NCI-H2196 (cell line): ENCODE measurements at regions not wholly inside any gene's neighbourhood (a gene's known extent, or its start where the extent isn't known, plus 50 kb on each side); places are given as distances from the start of the nearest gene placed in this dataset.

Experiments
- DNase-seq: peaks from one replicate; lab custom pipeline; 2025; ENCODE audit not compliant: unreplicated experiment; lab: John Stamatoyannopoulos, UW

DNA sequence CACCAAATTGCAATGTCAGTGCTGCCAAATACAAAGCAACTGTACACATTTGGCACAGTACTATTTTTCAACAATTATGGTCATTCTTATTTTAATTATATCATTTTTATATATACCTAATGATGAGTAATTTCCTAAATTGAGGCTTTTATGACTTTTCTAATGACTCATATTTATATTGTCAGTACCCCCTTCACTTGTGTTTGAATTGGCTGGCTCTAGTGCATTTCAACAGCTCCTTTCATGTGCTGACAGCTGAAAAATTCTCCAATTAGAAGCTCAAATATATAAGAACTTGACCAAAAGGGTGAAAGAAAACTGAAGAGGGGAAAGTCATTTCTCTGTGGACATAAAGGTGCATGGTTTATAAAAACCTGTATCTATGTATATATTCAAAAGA lies 263.3 kb downstream of the SLITRK1 start:
- DNase-seq = no peak

DNA sequence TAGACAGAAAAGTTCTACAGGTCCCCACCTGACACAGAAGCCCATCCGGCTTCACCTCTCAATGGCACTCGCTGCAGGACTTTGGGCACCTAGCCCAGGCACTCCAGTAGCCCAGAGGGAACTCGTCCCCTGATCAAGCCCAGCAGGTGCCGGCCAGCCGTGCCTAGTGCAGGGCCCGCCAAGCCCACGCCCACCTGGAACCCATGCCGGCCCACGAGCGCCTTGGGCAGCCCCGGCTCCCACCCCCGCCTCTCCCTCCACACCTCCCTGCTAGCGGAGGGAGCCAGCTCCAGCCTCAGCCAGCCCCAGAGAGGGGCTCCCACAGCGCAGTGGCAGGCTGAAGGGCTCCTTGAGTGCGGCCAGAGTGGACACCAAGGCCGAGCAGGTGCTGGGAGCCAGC lies 268.8 kb downstream of the SLITRK1 start:
- DNase-seq = no peak

DNA sequence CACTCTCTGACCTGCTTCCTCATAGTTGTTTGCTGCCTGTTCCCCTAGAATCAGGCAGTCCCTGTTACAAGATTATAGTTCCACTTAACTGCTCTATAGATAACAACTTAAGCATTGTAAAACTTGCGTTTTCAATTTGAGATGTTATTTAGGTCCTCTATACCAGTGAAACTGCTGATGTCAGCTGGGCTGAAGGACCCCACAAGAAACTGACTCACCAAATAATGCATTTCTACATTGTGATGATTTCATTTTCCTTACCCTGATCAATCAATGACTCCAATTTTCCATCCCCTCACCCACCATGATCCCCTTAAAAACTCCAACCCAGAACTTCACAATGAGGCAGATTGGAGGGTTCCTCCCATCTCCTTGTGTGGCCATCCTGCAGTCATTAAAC lies 280.7 kb downstream of the SLITRK1 start:
- no peak for DNase-seq

DNA sequence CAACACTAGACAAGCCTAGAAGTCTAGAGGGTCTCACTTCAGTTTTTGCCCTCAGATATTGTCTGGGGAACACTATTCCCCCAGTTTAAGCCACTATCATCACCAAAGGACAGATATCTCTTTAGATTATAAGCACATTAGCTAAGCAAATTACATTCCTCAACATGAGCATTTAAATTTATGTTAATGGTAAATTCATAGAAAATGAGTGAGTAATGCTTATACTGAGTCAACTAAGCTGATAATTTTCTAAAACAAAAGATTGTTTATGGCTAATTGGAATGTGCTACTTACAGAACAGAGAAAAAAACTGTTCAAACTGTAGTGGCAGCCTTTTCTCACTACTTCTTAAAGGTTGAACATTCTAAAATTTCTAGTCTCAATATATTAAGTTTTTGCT lies 290.2 kb downstream of the SLITRK1 start:
- DNase-seq = no peak

DNA sequence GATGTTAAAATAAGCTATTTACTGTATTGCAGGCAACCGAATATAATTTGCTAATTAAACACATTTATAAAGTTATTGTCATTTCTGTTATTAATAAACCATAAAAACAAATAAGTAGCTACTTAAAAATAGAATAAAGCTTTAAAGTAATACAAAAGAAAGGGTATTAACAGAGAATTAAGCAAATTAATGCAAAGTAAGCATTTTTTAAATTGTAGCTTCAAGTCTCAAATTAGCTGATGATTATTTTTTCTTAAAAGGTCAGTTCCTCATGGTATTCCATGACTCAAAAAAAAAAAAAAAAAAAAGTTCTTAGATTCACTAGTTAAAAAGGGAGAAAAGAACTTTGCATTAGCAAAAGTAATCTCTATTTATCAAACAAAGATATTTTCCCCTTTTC lies 292.5 kb downstream of the SLITRK1 start:
- no peak for DNase-seq

DNA sequence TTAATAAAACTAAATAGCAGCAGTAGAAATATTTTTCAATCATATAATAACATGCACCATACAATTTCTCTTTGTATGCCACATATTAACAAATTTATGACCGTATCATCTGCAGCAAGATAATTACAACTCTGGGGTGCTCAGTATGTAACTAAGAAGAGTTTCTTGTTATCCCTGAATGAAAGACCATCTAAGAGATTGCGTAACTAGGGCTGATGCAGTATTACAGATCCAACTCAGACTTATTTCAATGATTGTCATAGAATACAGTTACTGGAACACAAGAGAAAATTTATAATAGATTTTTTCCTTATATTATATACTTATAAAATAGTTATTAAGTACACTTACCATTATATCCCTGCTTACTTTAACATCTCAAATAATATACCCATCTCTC lies 305.1 kb downstream of the SLITRK1 start:
- DNase-seq = no peak

DNA sequence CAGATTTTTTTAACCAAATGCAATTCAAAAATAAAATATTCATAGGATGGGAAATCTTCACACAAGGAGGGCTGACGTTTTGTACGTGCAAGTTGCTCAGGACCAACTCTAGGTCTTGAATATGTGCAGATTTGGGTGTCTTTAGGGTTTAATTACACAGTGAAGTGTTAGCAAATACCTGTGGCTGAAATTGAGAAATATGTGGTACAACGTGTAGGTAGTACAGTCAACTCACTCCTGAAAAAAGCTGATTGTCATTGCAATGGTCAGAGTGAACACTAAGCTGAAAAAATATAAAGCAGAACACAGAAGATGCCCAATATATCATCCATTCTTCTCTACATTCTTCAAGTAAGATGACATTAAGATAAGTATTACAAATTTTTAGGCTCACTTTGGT lies 314.3 kb downstream of the SLITRK1 start:
- no peak for DNase-seq

DNA sequence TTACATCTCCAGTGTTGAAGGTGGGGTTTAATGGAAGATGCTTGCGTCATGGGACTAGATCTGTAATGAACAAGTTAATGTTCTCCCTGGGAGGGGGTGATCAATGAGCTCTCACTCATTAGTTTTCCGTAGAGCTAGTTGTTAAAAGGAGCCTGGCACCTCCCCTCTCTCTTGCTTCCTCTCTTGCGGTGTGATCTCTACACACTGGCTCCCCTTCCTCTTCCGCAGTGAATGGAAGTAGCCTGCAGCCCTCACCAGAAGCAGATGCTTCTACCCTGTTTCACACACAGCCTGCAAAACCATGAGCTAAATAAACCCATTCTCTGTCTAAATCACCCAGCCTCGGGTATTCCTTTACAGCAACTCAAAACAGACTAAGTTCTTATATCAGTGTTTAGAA lies 318.8 kb downstream of the SLITRK1 start:
- no peak for DNase-seq

DNA sequence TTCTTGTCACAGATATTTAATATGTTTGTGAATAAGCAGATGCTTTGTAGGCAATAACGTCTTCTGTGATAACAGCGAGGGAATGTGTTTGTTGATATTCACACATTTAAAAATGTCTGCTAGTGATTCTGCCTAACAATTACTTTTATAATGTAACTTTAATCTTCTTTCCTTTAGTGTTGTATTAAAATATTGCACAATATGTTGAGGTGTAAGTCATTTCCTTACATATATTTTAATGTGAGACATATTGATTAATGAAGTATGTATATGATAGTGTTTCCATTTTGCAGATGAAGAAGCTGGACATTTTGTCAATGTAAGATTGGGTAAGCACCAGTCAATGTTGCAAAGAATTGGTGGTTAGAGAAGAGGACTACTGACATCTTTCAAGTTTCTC lies 324.4 kb downstream of the SLITRK1 start:
- DNase-seq = no peak

DNA sequence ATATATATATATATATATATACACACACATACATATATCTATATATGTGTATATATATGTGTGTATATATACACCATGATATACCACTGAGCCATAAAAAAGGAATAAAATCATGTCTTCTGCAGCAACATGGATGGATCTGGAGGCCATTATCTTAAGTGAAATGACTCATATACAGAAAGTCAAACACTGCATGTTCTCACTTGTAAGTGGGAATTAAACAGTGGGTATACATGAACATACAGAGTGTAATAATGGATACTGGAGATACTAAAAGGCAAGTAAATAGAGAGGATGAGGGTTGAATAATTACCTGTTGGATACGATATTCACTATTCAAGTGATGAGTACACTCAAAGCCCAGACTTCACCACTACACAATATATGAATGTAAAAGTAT lies 332.6 kb downstream of the SLITRK1 start:
- no peak for DNase-seq

DNA sequence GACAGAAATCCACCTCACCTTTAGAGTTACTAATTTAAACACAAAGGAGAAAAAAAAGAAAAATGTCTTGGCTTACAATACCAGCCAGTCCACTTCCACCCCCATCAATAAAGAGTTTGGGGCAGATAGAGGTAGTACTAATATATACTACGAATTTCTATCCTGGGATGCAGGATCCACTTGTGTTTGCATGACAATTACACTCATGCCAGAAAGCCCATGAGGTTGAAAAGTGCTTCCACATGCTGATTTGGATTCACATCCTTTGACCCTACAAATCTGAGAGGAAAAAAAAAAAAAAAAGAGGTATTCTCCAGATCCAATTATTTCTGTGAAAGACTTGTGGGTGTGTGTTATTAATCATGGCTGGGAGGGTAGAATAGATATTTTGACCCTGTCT lies 335.2 kb downstream of the SLITRK1 start:
- DNase-seq = no peak

DNA sequence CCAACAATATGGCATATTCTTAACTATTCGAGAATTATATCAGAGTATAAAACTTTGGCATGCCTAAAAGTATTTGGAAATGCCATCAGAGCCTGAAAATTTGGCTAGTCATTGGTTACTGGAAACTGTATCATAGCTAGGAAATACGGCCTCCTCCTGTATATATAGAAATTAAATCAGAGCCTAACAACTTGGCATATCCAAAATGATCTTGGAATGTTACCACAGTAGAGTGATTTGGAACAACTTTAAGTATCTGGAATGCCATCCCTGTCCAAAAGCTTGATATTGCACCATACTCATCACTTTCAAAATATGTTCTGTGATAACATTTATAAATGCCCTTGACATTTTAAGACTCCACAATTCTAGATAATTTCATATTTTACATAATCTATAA lies 335.8 kb downstream of the SLITRK1 start:
- DNase-seq = no peak

DNA sequence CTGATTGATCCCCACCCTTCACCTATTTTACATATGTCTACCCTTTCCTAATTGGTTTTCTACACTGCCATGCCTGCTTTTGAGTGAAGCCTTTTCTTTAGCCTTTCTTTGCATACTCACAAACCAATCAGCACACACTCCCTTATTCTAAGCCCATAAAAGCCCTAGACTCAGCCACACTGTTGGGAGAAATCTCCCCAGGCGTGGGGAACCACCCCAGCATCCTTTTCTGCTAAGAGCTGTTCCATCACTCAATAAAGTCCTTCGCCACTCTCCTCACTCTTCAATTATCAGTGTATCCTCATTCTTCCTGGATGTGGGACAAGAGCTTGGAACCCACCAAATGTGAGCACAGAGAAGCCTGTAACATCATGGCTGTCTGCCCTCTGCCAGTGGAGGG lies 343.6 kb downstream of the SLITRK1 start:
- DNase-seq = no peak

DNA sequence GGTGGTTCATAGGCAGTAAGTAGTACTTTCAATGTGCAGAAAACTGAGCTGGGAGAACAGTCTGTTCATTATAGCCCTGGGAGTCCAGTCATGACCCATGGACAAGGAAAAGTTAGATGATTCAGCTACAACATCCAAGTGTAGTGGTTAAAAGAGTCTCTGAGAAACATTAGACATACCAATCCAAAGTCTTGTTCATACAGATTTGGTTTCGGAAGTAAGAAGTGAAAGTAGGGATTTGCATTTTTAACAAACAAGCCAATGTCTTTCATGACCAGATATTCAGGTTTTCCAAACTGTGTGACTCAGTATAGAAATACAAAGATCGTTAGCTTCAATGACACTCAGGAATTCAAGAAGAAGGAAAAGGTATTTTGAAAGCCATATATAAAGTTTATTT lies 345.3 kb downstream of the SLITRK1 start:
- no peak for DNase-seq

DNA sequence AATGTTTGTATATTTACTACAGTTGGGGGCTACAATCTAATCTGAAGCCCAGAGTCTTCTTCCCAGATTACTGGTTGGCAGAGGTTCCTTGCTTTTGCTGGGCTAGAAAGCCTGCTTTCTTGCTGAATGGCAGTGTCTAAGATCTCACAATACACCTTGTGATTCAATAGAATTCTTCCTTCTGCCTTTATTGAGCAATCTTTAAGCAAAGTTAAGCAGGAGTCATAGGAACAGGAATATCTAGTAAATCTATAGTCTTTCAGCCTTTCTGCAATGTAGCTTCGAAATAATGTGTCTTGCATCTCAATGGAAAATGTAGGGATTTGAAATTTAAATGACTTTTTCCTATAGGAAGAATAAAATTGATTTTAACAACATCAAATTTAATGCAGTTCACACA lies 346.1 kb downstream of the SLITRK1 start:
- DNase-seq = no peak

DNA sequence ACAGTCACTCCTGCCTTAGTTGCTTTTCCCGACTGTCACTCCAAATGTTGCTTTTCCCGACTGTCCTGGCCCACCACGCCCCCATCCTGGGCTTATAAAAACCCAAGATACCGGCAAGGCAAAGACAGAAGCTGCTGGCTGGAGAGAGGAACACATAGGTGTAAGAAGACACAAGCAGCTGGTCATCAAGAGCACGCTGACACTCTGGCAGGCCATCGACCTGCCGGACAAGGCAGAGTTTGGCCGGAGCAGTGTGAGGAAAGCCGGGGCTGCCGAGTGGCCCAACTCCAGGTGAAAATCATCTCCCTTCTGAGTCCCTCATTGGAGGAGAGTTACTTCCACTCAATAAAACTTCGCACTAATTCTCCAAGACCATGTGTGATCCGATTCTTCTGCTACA lies 349.5 kb downstream of the SLITRK1 start:
- no peak for DNase-seq

DNA sequence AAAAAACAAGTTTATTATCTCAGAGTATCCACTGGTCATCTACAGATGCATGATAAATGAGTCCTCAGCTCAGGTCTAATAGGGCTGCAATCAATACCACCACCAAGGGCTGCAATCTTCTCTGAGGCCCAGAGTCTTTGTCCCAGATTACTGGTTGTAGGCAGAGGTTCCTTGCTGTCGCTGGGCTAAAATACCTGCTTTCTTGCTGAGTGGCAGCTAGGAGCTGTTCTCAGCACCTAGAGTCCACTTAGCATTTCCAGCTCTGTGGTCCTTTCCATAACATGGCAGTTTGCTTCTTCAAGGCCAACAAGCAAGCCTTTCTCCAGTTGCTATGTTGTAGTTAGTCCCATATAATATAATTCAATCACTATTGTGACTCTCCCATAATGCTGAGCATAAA lies 351.3 kb downstream of the SLITRK1 start:
- no peak for DNase-seq

DNA sequence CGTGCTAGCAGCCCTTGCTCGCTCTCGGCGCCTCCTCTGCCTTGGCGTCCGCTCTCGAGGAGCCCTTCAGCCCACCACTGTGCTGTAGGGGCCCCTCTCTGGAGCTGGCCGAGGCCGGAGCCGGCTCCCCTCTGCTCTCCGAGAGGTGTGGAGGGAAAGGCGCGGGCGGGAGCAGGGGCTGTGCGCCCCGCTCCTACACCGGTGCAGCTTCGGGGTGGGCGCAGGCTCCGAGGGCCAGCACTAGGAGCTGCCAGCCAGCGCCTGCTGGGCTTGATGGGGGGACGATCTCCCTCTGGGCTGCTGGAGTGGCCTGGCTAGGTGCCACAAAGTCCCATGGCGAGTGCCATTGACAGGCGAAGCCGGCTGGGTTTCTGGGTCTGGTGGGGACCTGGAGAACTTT lies 365.5 kb downstream of the SLITRK1 start:
- no peak for DNase-seq

DNA sequence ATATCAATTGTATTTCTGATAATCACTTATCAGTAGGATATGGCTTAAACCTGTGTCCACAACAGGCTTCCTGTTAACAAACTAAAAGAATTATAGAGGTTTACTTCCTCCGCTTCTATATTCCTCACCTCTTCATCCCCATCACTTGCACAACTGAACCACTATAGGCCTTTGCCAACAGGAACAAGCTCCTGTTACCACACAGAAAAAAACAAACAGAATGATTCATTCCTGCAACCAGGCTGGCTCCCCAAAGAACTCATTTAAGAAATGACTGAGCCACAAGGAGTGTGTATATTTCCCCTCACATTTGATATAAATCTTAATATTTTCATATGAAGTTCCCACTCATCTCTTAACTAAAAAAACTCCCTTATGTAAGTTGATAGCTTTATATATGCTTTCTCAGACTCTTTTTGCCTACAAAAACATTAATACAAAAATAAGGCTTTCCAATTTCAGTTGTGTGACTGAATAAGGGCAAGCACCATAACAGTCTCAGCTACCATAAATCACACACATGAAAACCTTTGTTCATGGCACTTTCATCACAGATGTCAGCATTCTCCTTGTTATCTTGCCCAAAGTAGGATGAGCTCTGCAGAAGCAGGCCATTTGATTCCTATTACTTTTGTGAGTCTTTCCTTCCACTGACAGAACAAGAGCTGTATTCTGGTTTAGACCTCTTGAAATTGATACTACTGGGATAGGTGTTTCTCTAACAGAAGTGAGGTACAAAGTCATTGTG lies 366.8 kb downstream of the SLITRK1 start:
- no peak for DNase-seq

DNA sequence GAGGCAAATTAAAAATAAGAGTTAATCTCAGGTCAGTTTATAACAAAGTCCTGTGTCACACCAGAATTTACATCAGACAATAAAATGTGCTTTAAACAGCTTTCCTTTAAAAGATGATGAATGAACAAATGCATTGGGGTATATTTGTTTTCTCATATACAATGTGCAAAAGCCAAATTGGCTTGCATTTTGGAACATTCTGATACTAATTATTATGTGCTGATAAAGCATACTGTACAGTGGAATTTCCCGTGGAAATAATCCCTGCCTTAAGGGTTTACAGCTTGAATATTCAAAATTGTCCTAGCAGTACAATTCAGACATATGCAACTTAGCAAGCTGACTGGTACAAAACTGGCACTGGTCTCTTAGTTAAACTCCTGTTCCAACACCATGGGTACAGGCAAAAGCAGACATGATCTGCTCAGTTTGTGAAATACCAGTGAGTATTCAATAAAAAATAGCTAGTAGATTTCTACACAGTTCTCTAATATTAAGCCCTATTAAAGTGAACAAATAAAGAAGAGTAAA lies 373.4 kb downstream of the SLITRK1 start:
- DNase-seq = no peak

DNA sequence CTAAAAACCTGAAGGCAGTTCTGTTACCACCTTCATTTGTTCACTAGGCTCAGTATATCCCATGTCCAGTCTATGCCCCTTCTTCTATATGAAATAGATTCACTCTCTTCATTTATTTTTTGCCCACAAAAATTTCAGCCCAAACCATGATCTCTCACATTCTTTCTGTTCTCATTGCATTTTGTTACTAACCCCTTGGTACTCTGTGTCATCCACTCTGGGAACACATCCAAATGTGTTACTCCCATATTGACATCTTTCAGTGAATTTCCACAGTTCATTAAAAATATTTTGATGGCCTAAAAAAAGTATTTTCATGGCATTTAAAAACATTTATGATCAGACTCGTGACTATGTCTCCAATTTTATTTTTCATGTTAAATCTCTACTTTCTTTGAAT lies 378.9 kb downstream of the SLITRK1 start:
- DNase-seq = no peak

DNA sequence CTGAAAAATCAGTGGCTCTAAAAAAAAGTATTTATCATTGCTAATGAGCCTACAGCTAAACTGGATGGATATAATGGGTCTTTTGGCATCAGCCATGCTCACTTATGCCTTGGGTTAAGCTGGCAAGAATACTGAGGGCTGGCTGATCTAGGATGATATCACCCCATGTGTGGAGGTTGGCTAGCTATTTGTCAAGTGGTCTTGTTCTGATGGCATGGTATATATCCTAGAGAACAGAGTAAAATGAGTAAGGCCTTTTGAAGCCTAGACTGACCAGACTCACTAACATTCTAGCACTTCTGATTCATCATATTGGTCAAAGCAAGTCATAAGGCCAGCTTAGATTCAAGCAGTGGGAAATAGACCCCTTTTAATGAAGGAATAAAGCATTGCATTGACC lies 383.0 kb downstream of the SLITRK1 start:
- DNase-seq = no peak

DNA sequence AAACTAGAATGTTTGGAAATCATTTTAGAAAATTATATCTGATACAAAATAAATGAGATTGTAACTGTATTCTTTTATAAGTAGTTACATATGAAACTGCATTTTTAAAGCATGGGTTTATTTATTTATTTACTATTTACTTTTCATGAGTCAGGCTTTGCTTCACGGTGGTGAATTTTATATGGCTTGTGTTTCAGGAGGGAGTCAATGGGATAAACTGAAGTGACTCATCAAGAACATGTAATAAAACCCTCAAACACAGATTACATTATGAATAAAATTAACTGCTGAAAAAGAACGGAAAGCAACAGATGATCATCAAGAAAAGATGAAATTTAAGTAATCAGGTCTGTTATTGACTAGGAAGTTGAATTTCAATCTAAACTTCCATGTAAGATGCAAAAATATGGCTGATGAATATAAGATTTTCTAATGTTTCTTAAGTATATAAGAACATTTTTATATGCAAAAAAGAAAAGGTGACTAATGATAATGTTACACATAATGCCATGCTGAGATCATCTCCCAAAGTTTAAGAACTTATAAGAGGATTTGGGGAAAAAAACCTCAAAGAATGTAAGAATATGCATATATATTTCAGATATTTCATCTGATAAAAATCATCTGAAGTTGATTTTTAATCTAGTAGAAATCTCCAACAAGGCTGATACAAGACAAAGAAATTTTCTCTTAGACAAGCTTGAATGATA lies 383.6 kb downstream of the SLITRK1 start:
- no peak for DNase-seq
